HCT116 (cell line): ENCODE measurements at regions not wholly inside any gene's neighbourhood (a gene's known extent, or its start where the extent isn't known, plus 50 kb on each side); places are given as distances from the start of the nearest gene placed in this dataset.

Experiments used
- ATAC-seq: fragments of 200-7000 bp; cut with Tn5 transposase; 2 replicates; pipeline ENCODE4 v1.9.1; 2020; ENCODE audit warnings: mild to moderate bottlenecking, moderate library complexity
- BruUV-seq: library from RNA; stranded (reverse); fragments of 400-500 nt; replicated peaks from 2 replicates; lab custom pipeline; 2021; lab: Mats Ljungman, UMichigan
- CTCF ChIA-PET: fragments of 300-600 bp; sonication (Branson Sonifier 250); formaldehyde crosslinking; loops from one replicate; lab custom pipeline; 2021; ENCODE audit warnings: antibody characterized with exemption; lab: Charles Lee
- POLR2A ChIA-PET: fragments of 300-600, 350-600 bp; sonication (Branson Sonifier 250); formaldehyde crosslinking; loops from one replicate; lab custom pipeline; 2021; ENCODE audit warnings: antibody characterized with exemption; lab: Charles Lee
- RAD21 ChIA-PET, 2 experiments: fragments of 300-600 bp; sonication (Branson Sonifier 250); formaldehyde crosslinking; loops; one replicate each; lab custom pipeline; 2023; ENCODE audit warnings: low total read pairs in 2 of 2; ENCODE audit not compliant: uncharacterized antibody in 2 of 2, unreplicated experiment in 2 of 2, low non-redundant PET in 1 of 2; lab: Charles Lee
- DNase-seq: peaks from one replicate; pipeline ENCODE4 v3.0.0-alpha.2; 2010; ENCODE audit warnings: low read depth, low spot score
- H2AFZ ChIP-seq: fragments of 200-600 bp; shearing (Covaris generic), sonication (generic); 2 replicates; pipeline ENCODE4 v1.6.1; 2017; ENCODE audit warnings: low read depth, mixed run types, mixed read lengths, antibody characterized with exemption, low read length; ENCODE audit not compliant: poor library complexity, severe bottlenecking
- H3K27ac ChIP-seq: 2 replicates; pipeline ENCODE4 v1.5.1; 2012; ENCODE audit warnings: low read depth, low read length
- H3K27me3 ChIP-seq: fragments of 200-600 bp; sonication (generic); 2 replicates; pipeline ENCODE4 v1.6.1; 2016; ENCODE audit warnings: mixed run types, low read length, mixed read lengths; ENCODE audit not compliant: insufficient read depth
- H3K36me3 ChIP-seq, 2 experiments: fragments of 200-500 bp in 1 of 2; fragments of 200-600 bp in 1 of 2; sonication (Bioruptor generic) in 1 of 2; sonication (generic) in 1 of 2; 2 replicates each; pipeline versions ENCODE4 v1.5.1 to v1.6.1; 2014 to 2016; ENCODE audit warnings: low read length in 2 of 2, inconsistent platforms in 1 of 2, mixed read lengths in 1 of 2, mixed run types in 1 of 2; ENCODE audit not compliant: insufficient read depth in 2 of 2, control insufficient read depth in 1 of 2
- H3K4me1 ChIP-seq, 2 experiments: fragments of 200-600 bp in 1 of 2; sonication (generic) in 1 of 2; 2 replicates each; pipeline versions ENCODE4 v1.5.1 to v1.6.1; 2012 to 2017; ENCODE audit warnings: low read length in 2 of 2, inconsistent platforms in 1 of 2, mild to moderate bottlenecking in 1 of 2, mixed read lengths in 1 of 2, mixed run types in 1 of 2, moderate library complexity in 1 of 2; ENCODE audit not compliant: insufficient read depth in 2 of 2, control insufficient read depth in 1 of 2
- H3K4me2 ChIP-seq: fragments of 200-600 bp; sonication (generic); 2 replicates; pipeline ENCODE4 v1.6.1; 2017; ENCODE audit warnings: mixed run types, low read length, mixed read lengths
- H3K4me3 ChIP-seq, 2 experiments: fragments of 200-600 bp in 1 of 2; sonication (generic) in 1 of 2; replicated peaks in 1 of 2; 2 replicates each; pipeline ENCODE4 v1.5.1; 2011 to 2016; ENCODE audit warnings: low read length in 2 of 2, control low read depth in 1 of 2, low read depth in 1 of 2, mild to moderate bottlenecking in 1 of 2, mixed read lengths in 1 of 2, mixed run types in 1 of 2
- H3K79me2 ChIP-seq: fragments of 200-600 bp; sonication (generic); 2 replicates; pipeline ENCODE4 v1.6.1; 2017; ENCODE audit warnings: mild to moderate bottlenecking, mixed run types, low read length, moderate library complexity, mixed read lengths; ENCODE audit not compliant: insufficient read depth
- H3K9ac ChIP-seq: fragments of 200-600 bp; sonication (generic); 2 replicates; pipeline ENCODE4 v1.6.1; 2016; ENCODE audit warnings: low read length, mixed read lengths
- H3K9me2 ChIP-seq: fragments of 200-600 bp; sonication (generic), shearing (Covaris generic); 2 replicates; pipeline ENCODE4 v1.6.1; 2017; ENCODE audit warnings: mixed run types, mild to moderate bottlenecking, moderate library complexity; ENCODE audit not compliant: insufficient read depth
- H3K9me3 ChIP-seq, 2 experiments: fragments of 200-500 bp in 1 of 2; fragments of 200-600 bp in 1 of 2; sonication (Bioruptor generic) in 1 of 2; sonication (generic) in 1 of 2; 2 replicates each; pipeline ENCODE4 v1.6.1; 2014 to 2017; ENCODE audit warnings: low read length in 2 of 2, mixed read lengths in 2 of 2, inconsistent platforms in 1 of 2, low read depth in 1 of 2, mild to moderate bottlenecking in 1 of 2, mixed run types in 1 of 2, moderate library complexity in 1 of 2; ENCODE audit not compliant: control insufficient read depth in 1 of 2, insufficient read depth in 1 of 2
- H4K20me1 ChIP-seq: fragments of 200-600 bp; sonication (generic), shearing (Covaris generic); 2 replicates; pipeline ENCODE4 v1.6.1; 2017; ENCODE audit warnings: mixed run types, mild to moderate bottlenecking, moderate library complexity; ENCODE audit not compliant: insufficient read depth
- CEBPB ChIP-seq: IDR thresholded peaks from 2 replicates; pipeline ENCODE4 v1.6.1; 2012; ENCODE audit warnings: low read depth
- SP1 ChIP-seq: IDR thresholded peaks from 2 replicates; pipeline ENCODE4 v1.6.1; 2012; ENCODE audit warnings: low read depth
- ZBTB33 ChIP-seq: IDR thresholded peaks from 2 replicates; pipeline ENCODE4 v1.6.1; 2011; ENCODE audit warnings: mild to moderate bottlenecking, low read length, moderate library complexity; ENCODE audit not compliant: insufficient replicate concordance; ENCODE audit errors: extremely low read depth
- ZNF274 ChIP-seq: fragments of 200-500 bp; sonication (Bioruptor generic); IDR thresholded peaks from 2 replicates; pipeline ENCODE4 v1.6.1; 2014; ENCODE audit warnings: mild to moderate bottlenecking, low read depth, low read length, inconsistent platforms
- intact Hi-C: fragments of 100-400 bp; cut with micrococcal nuclease; formaldehyde crosslinking; loops from 2 replicates; pipeline ENCODE4 v1.10.0; 2022

GRCh38 chr5:77871946-77872345 lies 95.8 kb upstream of the TBCA start:
- intact Hi-C loops = no loop called here
- Histone ChIP-seq H3K9me3 (no peaks in the 10 kb centered on the region), H3K4me3 (no peak overlapping the region), H4K20me1 (no peaks in the 10 kb centered on the region), H3K9ac (no peak overlapping the region), H3K36me3 (no peaks in the 10 kb centered on the region), H3K27ac (no peak overlapping the region), H2AFZ (no peak overlapping the region), H3K9me2 (no peaks in the 10 kb centered on the region; the same call in 1 of the 2 replicates), H3K4me1 (no peaks in the 10 kb centered on the region), H3K27me3 (no peaks in the 10 kb centered on the region), H3K4me2 (no peak overlapping the region), H3K79me2 (no peaks in the 10 kb centered on the region)
- DNase-seq (no peak), ATAC-seq (no peak)
- no TSS peak for BruUV-seq
- RAD21 ChIA-PET = no interaction called here
- TF ChIP-seq CEBPB = no peak
- no peak for TF ChIP-seq ZNF274
- CTCF ChIA-PET = no interaction called here
- POLR2A ChIA-PET = no interaction called here

- H3K4me2 ChIP-seq = no peak overlapping the region
- H3K27ac ChIP-seq = no peak overlapping the region
- CTCF ChIA-PET = no interaction called here
- H3K27me3 ChIP-seq = no peaks in the 10 kb centered on the region
- no peak for DNase-seq
- H4K20me1 ChIP-seq = no peaks in the 10 kb centered on the region
- no peaks in the 10 kb centered on the region for H3K36me3 ChIP-seq
- ATAC-seq = no peak
- no peaks in the 10 kb centered on the region for H3K4me1 ChIP-seq
- BruUV-seq = no TSS peak
- no peak for TF ChIP-seq SP1
- no peak for TF ChIP-seq ZBTB33
- TF ChIP-seq, all 23 proteins: peak for 0
- ChIA-PET POLR2A (no interaction called here), RAD21 (no interaction called here)
- intact Hi-C loops = no loop called here
- no peak overlapping the region for H3K9ac ChIP-seq
- H3K4me3 ChIP-seq = no peak overlapping the region
- H3K9me2 ChIP-seq = no peaks in the 10 kb centered on the region; the same call in 1 of the 2 replicates
- no peaks in the 10 kb centered on the region for H3K9me3 ChIP-seq
- no peaks in the 10 kb centered on the region for H3K79me2 ChIP-seq
- H2AFZ ChIP-seq = no peak overlapping the region
These were observed 94.9 kb upstream of the TBCA start for GRCh38 chr5:77871016-77871415.
